Thoracic aorta (tissue), 2 donors: ENCODE measurements at regions not wholly inside any gene's neighbourhood (a gene's known extent, or its start where the extent isn't known, plus 50 kb on each side); places are given as distances from the start of the nearest gene placed in this dataset.

Source experiments
- ATAC-seq: fragments of 150-250 bp; one replicate; pipeline ENCODE4 v1.8.0; 2017; ENCODE audit warnings: low read depth; ENCODE audit not compliant: insufficient number of reproducible peaks, low FRiP score
- DNase-seq: peaks from one replicate; pipeline ENCODE4 v3.0.0-alpha.2; 2020; ENCODE audit warnings: low spot score
- H3K27ac ChIP-seq, 2 donors: fragments of 200-600 bp; sonication (generic); 1 replicate in 1 of 2; 2 replicates in 1 of 2; pipeline ENCODE4 v1.5.1; 2016; ENCODE audit warnings: mild to moderate bottlenecking in 2 of 2, moderate library complexity in 2 of 2
- H3K27me3 ChIP-seq: fragments of 200-600 bp; sonication (generic); replicated peaks from 2 replicates; pipeline ENCODE4 v1.6.0; 2016; ENCODE audit warnings: mild to moderate bottlenecking; ENCODE audit not compliant: insufficient read depth
- H3K36me3 ChIP-seq: fragments of 200-600 bp; sonication (generic); one replicate; pipeline ENCODE4 v1.5.1; 2016
- H3K4me1 ChIP-seq, 2 donors: fragments of 200-600 bp; sonication (generic); 1 replicate in 1 of 2; 2 replicates in 1 of 2; pipeline versions ENCODE4 v1.5.1 to v1.6.0; 2016; ENCODE audit warnings: low read depth in 2 of 2, mild to moderate bottlenecking in 1 of 2; ENCODE audit not compliant: control insufficient read depth in 1 of 2
- H3K4me3 ChIP-seq: fragments of 200-600 bp; sonication (generic); 2 replicates; pipeline ENCODE4 v1.5.1; 2016; ENCODE audit warnings: mild to moderate bottlenecking
- H3K9me3 ChIP-seq: fragments of 200-600 bp; sonication (generic); 2 replicates; pipeline ENCODE4 v1.5.1; 2016
- CTCF ChIP-seq: fragments of 200-600 bp; sonication (generic); IDR thresholded peaks from one replicate; pipeline ENCODE4 v1.5.1; 2019; ENCODE audit warnings: antibody characterized with exemption

GRCh38 chr18:61274416-61274960, 58.7 kb upstream of the CDH20 start:
- DNase-seq = no peak
- no peak overlapping the region for H3K27ac ChIP-seq
- no peaks in the 10 kb centered on the region for H3K36me3 ChIP-seq
- H3K9me3 ChIP-seq = no peaks in the 10 kb centered on the region
- no peak overlapping the region for H3K4me3 ChIP-seq
- no peaks in the 10 kb centered on the region for H3K4me1 ChIP-seq
- ATAC-seq = no peak
- H3K27me3 ChIP-seq = no peaks in the 10 kb centered on the region
- TF ChIP-seq CTCF = no peak

- Histone ChIP-seq H3K27me3 (no peaks in the 10 kb centered on the region), H3K9me3 (peaks cover 4% of the 10 kb centered on the region), H3K36me3 (no peaks in the 10 kb centered on the region), H3K4me1 (no peaks in the 10 kb centered on the region), H3K27ac (no peak overlapping the region), H3K4me3 (no peak overlapping the region)
- no peak for TF ChIP-seq CTCF
- DNase-seq = no peak
- no peak for ATAC-seq
Measured at GRCh38 chr18:61277808-61278207, 55.4 kb upstream of the CDH20 start.

GRCh38 chr18:61281431-61281830, 51.8 kb upstream of the CDH20 start:
- Histone ChIP-seq H3K4me3 (no peak overlapping the region), H3K9me3 (peaks cover 4% of the 10 kb centered on the region), H3K4me1 (no peaks in the 10 kb centered on the region), H3K27ac (no peak overlapping the region), H3K27me3 (no peaks in the 10 kb centered on the region), H3K36me3 (no peaks in the 10 kb centered on the region)
- no peak for ATAC-seq
- no peak for DNase-seq
- TF ChIP-seq CTCF = no peak

GRCh38 chr18:61282926-61283325, 50.3 kb upstream of the CDH20 start:
- Histone ChIP-seq H3K4me3 (no peak overlapping the region), H3K27ac (no peak overlapping the region), H3K36me3 (no peaks in the 10 kb centered on the region), H3K4me1 (no peaks in the 10 kb centered on the region), H3K9me3 (peaks cover 4% of the 10 kb centered on the region), H3K27me3 (no peaks in the 10 kb centered on the region)
- TF ChIP-seq CTCF = no peak
- ATAC-seq (no peak), DNase-seq (no peak)
